OCI-LY3 (cell line): ENCODE measurements at regions not wholly inside any gene's neighbourhood (a gene's known extent, or its start where the extent isn't known, plus 50 kb on each side); places are given as distances from the start of the nearest gene placed in this dataset.

Source experiments
- H2AFZ ChIP-seq: fragments of 200-600, 300-600 bp; shearing (Covaris generic); 2 replicates; pipeline ENCODE4 v1.6.0; 2014; ENCODE audit warnings: antibody characterized with exemption, low read depth, low read length
- H3K27ac ChIP-seq: fragments of 200-600, 300-600 bp; sonication (generic); 2 replicates; pipeline ENCODE4 v1.5.1; 2014; ENCODE audit warnings: mild to moderate bottlenecking, low read length, moderate library complexity, mixed read lengths
- H3K27me3 ChIP-seq: fragments of 200-600, 300-600 bp; sonication (generic); 2 replicates; pipeline ENCODE4 v1.6.1; 2014; ENCODE audit warnings: low read depth, low read length, mixed read lengths
- H3K36me3 ChIP-seq: fragments of 200-600, 300-600 bp; sonication (generic); replicated peaks from 2 replicates; pipeline ENCODE3; 2014; ENCODE audit warnings: low read depth, low read length, mixed read lengths
- H3K4me1 ChIP-seq: fragments of 300-600, 200-600 bp; sonication (generic); 2 replicates; pipeline ENCODE4 v1.6.1; 2014; ENCODE audit warnings: low read length, mixed read lengths
- H3K4me2 ChIP-seq: fragments of 200-600, 300-600 bp; sonication (generic); 2 replicates; pipeline ENCODE4 v1.6.1; 2014; ENCODE audit warnings: low read length, mixed read lengths
- H3K4me3 ChIP-seq: fragments of 300-600, 200-600 bp; sonication (generic); 2 replicates; pipeline ENCODE4 v1.5.1; 2014; ENCODE audit warnings: antibody characterized with exemption, mild to moderate bottlenecking, low read length, moderate library complexity
- H3K79me2 ChIP-seq: fragments of 300-600, 200-600 bp; shearing (Covaris generic); 2 replicates; pipeline ENCODE4 v1.6.1; 2014; ENCODE audit warnings: mild to moderate bottlenecking, low read length, mixed read lengths
- H3K9ac ChIP-seq: fragments of 300-600, 200-600 bp; shearing (Covaris generic); 2 replicates; pipeline ENCODE4 v1.6.0; 2014; ENCODE audit warnings: mild to moderate bottlenecking, low read length, moderate library complexity
- H3K9me3 ChIP-seq: fragments of 200-600, 300-600 bp; shearing (Covaris generic); 2 replicates; pipeline ENCODE4 v1.6.1; 2014; ENCODE audit warnings: low read length, mixed read lengths; ENCODE audit not compliant: insufficient read depth
- H4K20me1 ChIP-seq: fragments of 200-600, 300-600 bp; sonication (generic); 2 replicates; pipeline ENCODE4 v1.6.1; 2016; ENCODE audit warnings: low read length, mixed read lengths; ENCODE audit not compliant: insufficient read depth
- EZH2phosphoT487 ChIP-seq: fragments of 200-600 bp; shearing (Covaris generic); IDR thresholded peaks from 2 replicates; pipeline ENCODE4 v1.6.1; 2018; ENCODE audit warnings: antibody characterized with exemption, mixed run types, low read depth
- TF ChIP-seq, protein P1 (sequence below): fragments of 200-600, 300-600 bp; sonication (generic); IDR thresholded peaks from 2 replicates; pipeline ENCODE4 v1.5.1; 2014; ENCODE audit warnings: antibody characterized with exemption, low read length, low read depth

DNA sequence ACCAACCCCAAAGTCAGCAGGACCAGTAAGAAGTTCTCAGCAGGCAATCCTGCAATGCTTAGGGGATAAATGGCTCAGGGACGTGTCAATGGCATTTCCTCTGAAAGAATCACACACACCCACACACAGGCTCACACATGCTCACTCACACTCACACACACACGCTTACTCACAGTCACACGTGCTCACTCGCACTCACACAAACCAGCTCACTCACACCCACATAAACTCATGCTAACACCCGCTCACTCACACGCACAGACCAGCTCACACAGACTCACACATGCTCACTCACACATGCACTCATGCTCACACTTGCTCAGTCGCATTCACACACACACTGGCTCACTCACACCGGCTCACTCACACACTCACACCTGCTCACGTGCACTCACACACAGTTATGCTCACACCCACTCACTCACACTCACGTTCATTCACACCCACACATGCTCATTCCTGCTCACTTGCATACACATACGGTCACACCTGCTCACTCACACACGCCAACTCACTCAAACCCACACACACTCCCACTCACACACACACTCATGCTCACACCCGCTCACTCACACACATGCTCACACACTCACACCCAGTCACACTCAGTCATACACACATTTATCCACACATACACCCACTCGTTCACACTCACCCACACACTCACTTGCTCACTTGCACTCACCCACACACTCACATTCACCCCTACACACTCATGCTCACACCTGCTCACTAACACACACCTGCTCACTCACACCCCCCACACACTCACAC, 436.8 kb downstream of the BCL11B start:
- H3K4me3 ChIP-seq = no peak overlapping the region
- H3K27ac ChIP-seq = no peak overlapping the region
- H2AFZ ChIP-seq = no peak overlapping the region
- no peak overlapping the region for H3K4me2 ChIP-seq
- no peaks in the 10 kb centered on the region for H3K4me1 ChIP-seq
- H3K36me3 ChIP-seq = peaks cover 3% of the 10 kb centered on the region
- H3K27me3 ChIP-seq = no peaks in the 10 kb centered on the region
- H3K9ac ChIP-seq = no peak overlapping the region
- TF ChIP-seq, protein P1, sequence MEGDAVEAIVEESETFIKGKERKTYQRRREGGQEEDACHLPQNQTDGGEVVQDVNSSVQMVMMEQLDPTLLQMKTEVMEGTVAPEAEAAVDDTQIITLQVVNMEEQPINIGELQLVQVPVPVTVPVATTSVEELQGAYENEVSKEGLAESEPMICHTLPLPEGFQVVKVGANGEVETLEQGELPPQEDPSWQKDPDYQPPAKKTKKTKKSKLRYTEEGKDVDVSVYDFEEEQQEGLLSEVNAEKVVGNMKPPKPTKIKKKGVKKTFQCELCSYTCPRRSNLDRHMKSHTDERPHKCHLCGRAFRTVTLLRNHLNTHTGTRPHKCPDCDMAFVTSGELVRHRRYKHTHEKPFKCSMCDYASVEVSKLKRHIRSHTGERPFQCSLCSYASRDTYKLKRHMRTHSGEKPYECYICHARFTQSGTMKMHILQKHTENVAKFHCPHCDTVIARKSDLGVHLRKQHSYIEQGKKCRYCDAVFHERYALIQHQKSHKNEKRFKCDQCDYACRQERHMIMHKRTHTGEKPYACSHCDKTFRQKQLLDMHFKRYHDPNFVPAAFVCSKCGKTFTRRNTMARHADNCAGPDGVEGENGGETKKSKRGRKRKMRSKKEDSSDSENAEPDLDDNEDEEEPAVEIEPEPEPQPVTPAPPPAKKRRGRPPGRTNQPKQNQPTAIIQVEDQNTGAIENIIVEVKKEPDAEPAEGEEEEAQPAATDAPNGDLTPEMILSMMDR = no peak
- TF ChIP-seq EZH2phosphoT487 = no peak
- H3K9me3 ChIP-seq = no peaks in the 10 kb centered on the region
- H3K79me2 ChIP-seq = no peaks in the 10 kb centered on the region
- no peaks in the 10 kb centered on the region for H4K20me1 ChIP-seq

DNA sequence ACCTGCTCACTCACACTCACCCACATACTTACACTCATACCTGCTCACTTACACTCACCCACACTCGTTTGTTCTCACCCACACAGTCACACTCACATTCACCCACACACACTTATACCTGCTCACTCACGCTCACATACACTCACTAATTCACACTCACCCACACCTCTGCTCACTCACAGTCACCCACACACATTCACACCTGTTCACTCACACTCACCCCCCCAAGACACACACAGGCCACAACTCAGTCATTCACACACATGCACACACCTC, 436.2 kb downstream of the BCL11B start:
- Histone ChIP-seq H3K4me1 (no peaks in the 10 kb centered on the region), H3K27ac (no peak overlapping the region), H2AFZ (no peak overlapping the region), H3K79me2 (no peaks in the 10 kb centered on the region), H3K27me3 (no peaks in the 10 kb centered on the region), H3K4me3 (no peak overlapping the region), H3K36me3 (peaks cover 3% of the 10 kb centered on the region), H3K9me3 (no peaks in the 10 kb centered on the region), H3K4me2 (no peak overlapping the region), H4K20me1 (no peaks in the 10 kb centered on the region), H3K9ac (no peak overlapping the region)
- TF ChIP-seq EZH2phosphoT487 = no peak
- TF ChIP-seq, protein P1 = no peak

DNA sequence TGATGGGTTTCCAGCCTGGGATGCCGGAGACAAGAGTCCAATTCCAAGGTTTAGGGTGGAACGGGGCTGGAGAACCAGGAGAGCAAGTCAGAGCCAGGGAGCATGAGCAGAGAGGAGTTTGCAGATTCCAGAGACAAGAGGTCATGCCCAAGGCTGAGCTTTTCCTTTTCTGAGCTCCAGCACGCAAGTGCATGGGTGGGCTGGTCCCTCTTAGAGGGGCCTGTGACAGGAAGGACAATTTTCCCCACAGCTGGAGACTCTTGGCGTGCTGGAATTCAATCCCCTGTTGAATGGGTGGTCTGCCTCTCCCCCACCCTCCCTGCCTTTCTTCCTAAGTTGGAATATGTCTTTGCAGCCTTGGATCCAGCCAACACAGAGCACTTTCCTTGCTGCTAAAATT, 431.9 kb downstream of the BCL11B start:
- no peak overlapping the region for H3K4me3 ChIP-seq

DNA sequence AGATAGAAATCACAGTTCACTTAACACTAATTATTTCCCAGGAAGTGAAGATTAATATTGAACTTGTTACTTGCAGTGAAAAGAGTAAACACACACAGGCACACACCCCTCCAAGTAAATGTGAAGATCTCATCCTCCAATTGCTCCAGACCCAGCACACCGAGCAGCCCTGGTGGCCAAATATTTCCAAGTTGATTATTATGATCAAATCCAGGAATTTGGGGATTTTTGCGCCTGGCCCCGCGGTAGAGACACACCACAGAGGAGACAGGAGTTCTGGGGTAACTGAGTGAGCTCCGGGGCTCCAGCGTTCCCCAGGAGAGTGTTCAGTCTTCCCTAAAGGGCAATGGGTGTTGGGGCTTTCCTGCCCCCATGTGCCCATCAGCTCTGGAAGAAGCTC, 431.5 kb downstream of the BCL11B start:
- TF ChIP-seq EZH2phosphoT487 = no peak
- TF ChIP-seq, protein P1 = no peak
- Histone ChIP-seq H3K36me3 (peaks cover 3% of the 10 kb centered on the region), H3K9me3 (no peaks in the 10 kb centered on the region), H3K4me1 (peaks cover 4% of the 10 kb centered on the region; the same call in 1 of the 2 replicates), H3K4me2 (no peak overlapping the region), H3K9ac (no peak overlapping the region), H4K20me1 (no peaks in the 10 kb centered on the region), H3K27me3 (0 out of 2 replicates have a peak, but pooled peaks cover 2% of the 10 kb centered on the region), H3K4me3 (no peak overlapping the region), H2AFZ (no peak overlapping the region), H3K79me2 (no peaks in the 10 kb centered on the region), H3K27ac (no peak overlapping the region)

More for the DNA sequence above, 431.9 kb downstream of the BCL11B start:
- no peaks in the 10 kb centered on the region for H3K79me2 ChIP-seq
- no peak overlapping the region for H3K4me2 ChIP-seq
- no peak overlapping the region for H3K9ac ChIP-seq
- H3K27me3 ChIP-seq = no peaks in the 10 kb centered on the region
- no peak overlapping the region for H2AFZ ChIP-seq
- H3K4me1 ChIP-seq = peaks cover 4% of the 10 kb centered on the region; the same call in 1 of the 2 replicates
- no peaks in the 10 kb centered on the region for H4K20me1 ChIP-seq
- H3K27ac ChIP-seq = no peak overlapping the region
- no peak for TF ChIP-seq EZH2phosphoT487
- TF ChIP-seq, protein P1 = no peak
- no peaks in the 10 kb centered on the region for H3K9me3 ChIP-seq
- peaks cover 3% of the 10 kb centered on the region for H3K36me3 ChIP-seq
